Prostate gland (tissue), 2 donors: ENCODE measurements at regions not wholly inside any gene's neighbourhood (a gene's known extent, or its start where the extent isn't known, plus 50 kb on each side); places are given as distances from the start of the nearest gene placed in this dataset.

Experiments used
- CTCF ChIP-seq, 4 experiments: fragments of 200-600 bp in 2 of 4; fragments of 450-650 bp in 2 of 4; sonication (generic) in 2 of 4; IDR thresholded peaks; 1 replicate in 3 of 4; 2 replicates in 1 of 4; pipeline ENCODE4 v1.5.1; 2016 to 2019; ENCODE audit warnings: antibody characterized with exemption in 4 of 4, mild to moderate bottlenecking in 2 of 4, moderate library complexity in 2 of 4
- POLR2A ChIP-seq: fragments of 450-650 bp; IDR thresholded peaks from one replicate; pipeline ENCODE4 v1.6.1; 2016; ENCODE audit warnings: antibody characterized with exemption, mild to moderate bottlenecking
- POLR2AphosphoS5 ChIP-seq: sonication (generic); formaldehyde crosslinking; IDR thresholded peaks from one replicate; pipeline ENCODE4 v1.6.1; 2017; ENCODE audit warnings: antibody characterized with exemption

- no peak for TF ChIP-seq POLR2A
- TF ChIP-seq CTCF (IDR thresholded peaks at IDR 0.05) = peak in 3 of 4 experiments; percentile 25 to 34 (median 31)
- no peak for TF ChIP-seq POLR2AphosphoS5
These were observed 1033.4 kb downstream of the TLE4 start for GRCh38 chr9:80605129-80605528.
